ENCODE measurements at regions not wholly inside any gene's neighbourhood (a gene's known extent, or its start where the extent isn't known, plus 50 kb on each side); places are given as distances from the start of the nearest gene placed in this dataset.
"Not testable (repeated sequence)": the region's sequence is repeated elsewhere in the genome, so short reads cannot be mapped to it uniquely, and the experiment has no call there.

DNA sequence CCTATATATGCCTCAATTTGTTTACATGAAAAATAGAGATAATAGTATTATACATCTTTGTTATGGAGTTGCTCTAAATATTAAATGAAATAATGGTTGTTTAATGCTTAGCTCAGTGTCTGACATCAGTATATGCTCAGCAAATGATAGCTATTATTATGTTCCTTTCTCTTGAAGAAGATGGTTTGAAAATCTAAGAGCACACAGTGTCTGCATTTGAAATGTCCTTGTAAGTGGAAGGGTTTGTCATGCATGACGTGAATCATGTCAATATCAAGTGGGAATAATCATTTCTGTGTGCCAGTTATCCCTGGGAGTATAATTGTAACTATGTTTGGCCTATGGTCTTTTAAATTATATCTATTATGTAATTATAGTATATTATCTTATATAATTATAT is 377.5 kb upstream of the SORCS1 start:
- Mint-ChIP-seq H3K27me3 (no peaks in the 10 kb centered on the region), H3K4me3 (no peak overlapping the region), H3K27ac (no peak overlapping the region), H3K36me3 (ENCODE audit: low read depth) (no peaks in the 10 kb centered on the region), H3K4me1 (no peaks in the 10 kb centered on the region), H3K9me3 (no peaks in the 10 kb centered on the region)
- intact Hi-C loops (cut with micrococcal nuclease): no loop called here
- no peak for DNase-seq

DNA sequence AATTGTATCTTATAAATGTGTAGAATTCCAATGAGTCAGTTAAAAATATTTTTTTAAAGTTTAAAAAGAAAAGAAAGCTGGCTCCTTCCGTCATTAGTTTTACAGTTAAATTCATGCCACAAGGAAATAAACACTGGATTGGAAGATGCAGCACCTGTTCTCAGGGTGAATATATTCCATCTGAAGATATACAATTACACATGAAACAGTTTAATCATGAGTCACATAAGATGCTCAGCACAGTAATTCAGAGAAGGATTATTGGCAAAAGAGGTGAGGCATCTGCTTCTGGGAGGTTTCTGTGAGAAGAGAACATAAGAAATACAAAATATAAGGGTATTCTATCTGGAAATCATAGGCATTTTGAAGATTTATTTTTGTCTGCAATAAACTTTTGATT is 376.5 kb upstream of the SORCS1 start:
- Mint-ChIP-seq H3K27ac (no peak overlapping the region), H3K27me3 (no peaks in the 10 kb centered on the region), H3K4me3 (no peak overlapping the region), H3K9me3 (no peaks in the 10 kb centered on the region), H3K4me1 (no peaks in the 10 kb centered on the region), H3K36me3 (ENCODE audit: low read depth) (no peaks in the 10 kb centered on the region)
- intact Hi-C loops (cut with micrococcal nuclease): no loop called here
- DNase-seq: no peak

DNA sequence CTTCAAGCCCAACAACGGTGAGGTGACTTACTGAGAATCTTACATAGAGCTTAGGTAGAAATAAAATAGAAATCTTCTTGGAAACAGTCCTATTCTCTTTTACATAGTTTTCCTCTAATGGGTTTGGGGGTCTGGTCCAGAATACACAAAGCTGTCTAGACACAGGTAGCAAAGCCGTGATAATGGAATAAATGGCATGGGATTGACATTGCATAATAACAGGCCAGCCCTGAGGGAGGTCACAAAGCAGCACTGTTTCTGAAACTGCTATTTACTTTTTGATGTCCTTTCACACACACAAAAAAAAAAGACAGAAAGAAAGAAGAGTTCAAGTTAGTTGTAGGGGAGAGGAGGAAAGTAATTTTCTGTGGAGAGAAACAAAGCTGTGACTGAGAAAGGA is 364.8 kb upstream of the SORCS1 start:
- intact Hi-C loops (cut with micrococcal nuclease): no loop called here
- Mint-ChIP-seq H3K9me3 (no peaks in the 10 kb centered on the region), H3K36me3 (ENCODE audit: low read depth) (no peaks in the 10 kb centered on the region), H3K4me3 (no peak overlapping the region), H3K4me1 (no peaks in the 10 kb centered on the region), H3K27ac (no peak overlapping the region), H3K27me3 (no peaks in the 10 kb centered on the region)
- DNase-seq: no peak

DNA sequence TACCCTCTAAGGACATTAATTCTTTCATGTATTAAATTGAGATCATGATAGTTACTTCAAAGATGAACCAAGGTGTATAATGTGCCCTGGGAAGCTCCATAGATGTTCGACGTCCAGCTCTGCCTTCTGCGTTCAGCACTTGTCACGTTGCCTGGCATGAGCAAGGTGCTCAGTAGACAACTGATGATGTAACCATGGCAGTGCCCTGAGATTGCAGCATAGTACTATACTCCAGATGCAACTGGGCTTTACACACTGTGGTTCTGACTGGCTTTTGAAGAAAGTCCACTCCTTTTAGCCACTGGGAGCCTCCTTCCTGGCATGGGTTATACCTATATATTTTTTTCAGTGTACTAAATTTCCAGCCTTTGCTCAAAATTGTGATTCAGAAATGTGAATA is 355.8 kb upstream of the SORCS1 start:
- no peak overlapping the region for H3K4me3 Mint-ChIP-seq
- no peak for DNase-seq
- no peak overlapping the region for H3K27ac Mint-ChIP-seq
- H3K27me3 Mint-ChIP-seq: no peaks in the 10 kb centered on the region
- intact Hi-C loops (cut with micrococcal nuclease): no loop called here
- no peaks in the 10 kb centered on the region for H3K4me1 Mint-ChIP-seq
- no peaks in the 10 kb centered on the region for H3K36me3 Mint-ChIP-seq (ENCODE audit: low read depth)
- H3K9me3 Mint-ChIP-seq: no peaks in the 10 kb centered on the region

DNA sequence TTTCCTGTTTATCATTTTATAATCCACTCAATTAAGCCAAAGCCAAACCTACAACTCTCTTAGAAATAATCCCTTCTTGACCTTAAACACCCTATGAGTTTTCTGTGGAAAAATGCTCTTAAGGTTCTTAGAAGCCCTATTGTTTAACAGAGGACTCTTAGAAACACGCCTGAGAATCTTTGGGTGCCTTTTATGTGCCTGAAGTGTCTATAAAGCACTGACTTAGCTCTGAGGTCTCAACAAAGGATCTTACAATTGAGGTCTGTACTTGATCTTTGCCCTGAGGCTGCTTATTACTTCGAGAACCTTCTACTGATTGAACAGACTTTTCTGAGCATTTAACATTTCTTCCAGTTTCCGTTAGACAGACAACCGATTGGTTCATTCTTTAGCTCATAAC is 353.3 kb upstream of the SORCS1 start:
- Mint-ChIP-seq H3K27ac (no peak overlapping the region), H3K9me3 (peaks cover 4% of the 10 kb centered on the region), H3K27me3 (no peaks in the 10 kb centered on the region), H3K36me3 (ENCODE audit: low read depth) (no peaks in the 10 kb centered on the region), H3K4me1 (no peaks in the 10 kb centered on the region), H3K4me3 (no peak overlapping the region)
- DNase-seq: no peak
- intact Hi-C loops (cut with micrococcal nuclease): no loop called here

DNA sequence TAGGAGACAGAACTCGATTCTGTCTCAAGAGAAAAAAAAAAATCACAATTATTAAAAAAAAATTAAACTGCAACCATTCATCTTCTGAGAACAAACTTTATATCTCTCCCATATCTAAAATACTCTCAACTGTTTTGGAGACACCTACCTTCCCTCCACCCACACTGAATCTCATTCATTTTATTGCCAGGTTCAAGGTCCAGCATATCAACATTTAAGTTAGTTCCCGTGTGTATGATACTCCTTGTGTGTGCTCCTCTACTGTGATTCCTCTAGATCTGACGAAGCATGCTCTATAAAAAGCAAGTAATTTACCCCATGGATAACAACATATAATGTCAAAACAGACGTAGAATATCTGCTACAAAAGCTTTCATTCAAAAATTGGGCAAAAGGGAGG is 351.8 kb upstream of the SORCS1 start:
- H3K4me1 Mint-ChIP-seq: no peaks in the 10 kb centered on the region
- no peak for DNase-seq
- H3K36me3 Mint-ChIP-seq (ENCODE audit: low read depth): no peaks in the 10 kb centered on the region
- no peaks in the 10 kb centered on the region for H3K27me3 Mint-ChIP-seq
- no peak overlapping the region for H3K4me3 Mint-ChIP-seq
- no peak overlapping the region for H3K27ac Mint-ChIP-seq
- intact Hi-C loops (cut with micrococcal nuclease): no loop called here
- peaks cover 4% of the 10 kb centered on the region for H3K9me3 Mint-ChIP-seq

DNA sequence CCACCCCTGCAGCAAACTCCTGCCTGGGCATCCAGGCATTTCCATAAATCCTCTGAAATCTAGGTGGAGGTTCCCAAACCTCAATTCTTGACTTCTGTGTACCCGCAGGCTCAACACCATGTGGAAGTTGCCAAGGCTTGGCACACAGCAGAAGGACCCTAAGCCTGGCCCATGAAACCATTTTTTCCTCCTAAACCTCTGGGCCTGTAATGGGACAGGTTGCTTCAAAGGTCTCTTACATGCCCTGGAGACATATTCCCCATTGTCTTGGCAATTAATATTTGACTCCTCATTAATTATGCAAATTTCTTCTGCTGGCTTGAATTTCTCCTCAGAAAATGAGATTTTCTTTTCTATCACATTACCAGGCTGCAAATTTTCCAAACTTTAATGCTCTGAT is 339.5 kb upstream of the SORCS1 start:
- DNase-seq; H3K4me3 Mint-ChIP-seq; H3K9me3 Mint-ChIP-seq; H3K27ac Mint-ChIP-seq; intact Hi-C loops (cut with micrococcal nuclease); H3K4me1 Mint-ChIP-seq; H3K36me3 Mint-ChIP-seq (ENCODE audit: low read depth); H3K27me3 Mint-ChIP-seq: not testable (repeated sequence)

DNA sequence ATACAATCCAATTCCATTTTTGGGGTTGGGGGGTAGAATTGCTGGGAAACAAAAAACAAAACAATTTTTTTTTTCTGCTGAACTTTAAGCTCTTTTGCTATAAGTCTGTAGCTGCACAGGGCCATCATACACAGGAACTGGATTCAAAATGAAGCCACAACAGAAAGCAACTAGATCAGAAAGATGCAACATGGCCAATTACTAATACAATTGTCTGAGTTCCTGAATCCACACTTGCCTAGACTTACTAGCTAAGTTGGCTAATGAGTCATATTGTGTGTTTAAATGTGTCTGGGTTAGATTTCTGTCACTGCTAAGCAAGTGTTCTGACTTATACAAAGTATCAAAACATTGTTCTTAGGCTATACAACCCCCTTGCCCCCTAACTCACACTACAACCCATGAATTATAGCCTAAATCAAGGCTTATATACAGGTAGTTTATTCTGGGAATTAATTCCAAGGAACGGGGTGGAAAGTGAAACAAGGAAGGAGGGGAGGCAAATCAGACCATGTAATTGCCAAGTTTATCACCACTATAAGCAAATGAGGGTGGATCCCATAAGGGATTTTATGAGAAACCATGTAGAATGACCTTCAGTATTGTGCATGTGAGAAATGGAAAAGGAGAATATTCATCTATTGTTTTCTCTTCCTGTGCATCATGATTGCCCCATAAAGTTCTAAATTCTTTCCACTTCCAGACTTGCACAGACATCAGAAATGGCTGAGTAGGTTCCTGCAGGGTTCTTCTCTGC is 337.9 kb upstream of the SORCS1 start:
- Mint-ChIP-seq H3K27me3 (no peaks in the 10 kb centered on the region), H3K36me3 (ENCODE audit: low read depth) (no peaks in the 10 kb centered on the region), H3K4me1 (no peaks in the 10 kb centered on the region), H3K4me3 (no peak overlapping the region), H3K9me3 (peaks cover 5% of the 10 kb centered on the region), H3K27ac (no peak overlapping the region)
- intact Hi-C loops (cut with micrococcal nuclease): no loop called here
- DNase-seq: no peak

DNA sequence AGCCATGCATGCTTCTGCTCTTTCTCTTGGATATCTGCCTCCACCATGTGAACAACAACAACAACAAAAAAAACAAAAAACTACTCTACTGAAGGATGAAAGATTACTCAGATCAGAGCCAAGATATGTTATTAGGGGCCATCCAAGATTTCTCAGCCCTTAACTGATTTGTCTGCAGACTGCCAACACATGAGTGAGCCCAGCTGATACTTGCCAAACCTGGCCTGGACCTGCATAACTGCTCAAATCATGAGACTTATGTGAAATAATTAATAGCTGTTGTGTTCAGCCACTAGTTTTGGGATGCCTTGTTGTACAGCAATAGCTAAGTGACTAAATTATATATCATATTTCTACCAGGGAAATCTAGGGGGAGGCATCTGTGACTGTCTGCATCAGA is 334.5 kb upstream of the SORCS1 start:
- Mint-ChIP-seq H3K9me3 (peaks cover 5% of the 10 kb centered on the region), H3K36me3 (ENCODE audit: low read depth) (no peaks in the 10 kb centered on the region), H3K27ac (no peak overlapping the region), H3K27me3 (no peaks in the 10 kb centered on the region), H3K4me3 (no peak overlapping the region), H3K4me1 (no peaks in the 10 kb centered on the region)
- no peak for DNase-seq
- intact Hi-C loops (cut with micrococcal nuclease): no loop called here

DNA sequence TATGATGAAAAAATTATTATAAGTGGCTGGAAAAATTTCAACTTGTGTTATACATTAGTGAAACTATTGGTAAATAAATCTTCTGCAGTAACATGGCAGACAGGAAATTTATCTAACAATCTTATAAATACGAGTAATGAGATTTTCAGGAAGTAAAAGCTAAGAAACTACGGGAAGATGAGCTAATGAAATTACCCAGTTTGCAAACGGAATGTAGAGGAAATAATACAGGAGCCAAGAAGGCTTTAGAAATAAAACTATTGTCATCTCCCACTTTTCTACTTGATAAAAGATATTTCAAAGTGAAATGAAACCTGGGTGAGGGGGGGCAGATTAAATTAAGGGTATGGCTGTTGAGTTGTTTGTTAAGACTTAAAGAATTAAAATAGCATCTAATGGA is 332.5 kb upstream of the SORCS1 start:
- H3K36me3 Mint-ChIP-seq (ENCODE audit: low read depth): no peaks in the 10 kb centered on the region
- no peaks in the 10 kb centered on the region for H3K4me1 Mint-ChIP-seq
- H3K27me3 Mint-ChIP-seq: no peaks in the 10 kb centered on the region
- no peak for DNase-seq
- H3K27ac Mint-ChIP-seq: no peak overlapping the region
- intact Hi-C loops (cut with micrococcal nuclease): no loop called here
- no peak overlapping the region for H3K4me3 Mint-ChIP-seq
- no peaks in the 10 kb centered on the region for H3K9me3 Mint-ChIP-seq

DNA sequence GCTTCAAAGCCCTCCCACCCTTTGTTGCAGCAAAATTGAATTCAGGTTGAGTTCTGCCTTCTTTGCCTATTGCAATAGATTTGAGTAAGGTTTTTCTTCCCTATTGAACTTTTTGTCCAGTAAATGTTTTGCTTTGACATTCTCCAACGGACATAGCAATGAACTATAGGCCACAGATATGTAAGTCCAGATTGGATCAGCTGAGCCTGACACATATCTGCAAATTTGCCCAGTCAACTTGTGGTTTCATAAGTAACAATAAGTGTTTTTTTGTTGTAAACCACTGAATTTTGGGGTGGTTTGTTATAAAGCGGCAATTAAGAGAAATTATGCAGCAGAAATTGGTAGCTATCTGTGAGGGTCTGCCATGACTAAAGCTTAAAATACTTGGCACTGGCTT is 332.1 kb upstream of the SORCS1 start:
- H3K36me3 Mint-ChIP-seq (ENCODE audit: low read depth): no peaks in the 10 kb centered on the region
- no peak overlapping the region for H3K4me3 Mint-ChIP-seq
- no peak for DNase-seq
- no peaks in the 10 kb centered on the region for H3K9me3 Mint-ChIP-seq
- H3K27me3 Mint-ChIP-seq: no peaks in the 10 kb centered on the region
- no peaks in the 10 kb centered on the region for H3K4me1 Mint-ChIP-seq
- no peak overlapping the region for H3K27ac Mint-ChIP-seq
- intact Hi-C loops (cut with micrococcal nuclease): no loop called here

DNA sequence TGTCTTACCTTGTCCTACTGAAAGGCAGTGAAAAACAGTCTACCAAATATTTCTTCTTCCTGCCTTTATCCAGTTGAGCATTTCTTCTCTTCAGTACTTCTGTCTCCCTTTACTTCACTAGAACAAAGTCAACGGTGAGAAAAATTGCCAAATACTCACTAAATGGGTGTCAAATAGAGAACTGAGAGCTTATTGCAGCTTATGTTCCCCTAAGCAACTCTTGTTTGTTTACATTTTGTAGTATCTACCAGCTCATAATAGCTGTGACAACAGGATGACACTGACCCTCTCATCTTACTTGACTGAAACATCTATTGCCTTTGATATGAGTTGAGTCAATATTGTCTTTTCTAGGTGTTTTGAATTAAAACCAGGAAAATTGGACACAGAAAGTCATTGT is 327.9 kb upstream of the SORCS1 start:
- Mint-ChIP-seq H3K27ac (no peak overlapping the region), H3K9me3 (no peaks in the 10 kb centered on the region), H3K27me3 (no peaks in the 10 kb centered on the region), H3K36me3 (ENCODE audit: low read depth) (no peaks in the 10 kb centered on the region), H3K4me1 (no peaks in the 10 kb centered on the region), H3K4me3 (no peak overlapping the region)
- no peak for DNase-seq
- intact Hi-C loops (cut with micrococcal nuclease): no loop called here

DNA sequence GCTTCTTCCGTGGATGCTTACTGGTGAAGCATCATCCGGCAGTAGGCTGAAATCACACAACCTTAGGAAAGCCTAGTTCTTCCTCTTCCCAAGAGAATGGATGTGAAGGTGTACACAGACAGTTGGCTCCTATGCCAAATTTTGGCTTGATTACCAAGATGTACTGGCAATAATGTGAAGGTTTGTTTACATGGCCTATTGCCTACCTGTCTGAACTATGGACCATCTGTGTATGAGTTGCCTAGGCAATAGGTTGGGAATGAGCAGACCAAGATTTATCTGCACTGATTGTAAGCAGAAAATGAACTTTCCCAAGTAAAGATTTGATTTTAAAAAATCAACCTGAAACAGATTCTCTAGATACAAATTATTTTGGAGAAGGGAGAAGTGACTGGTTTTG is 325.9 kb upstream of the SORCS1 start:
- no peaks in the 10 kb centered on the region for H3K36me3 Mint-ChIP-seq (ENCODE audit: low read depth)
- H3K9me3 Mint-ChIP-seq: no peaks in the 10 kb centered on the region

DNA sequence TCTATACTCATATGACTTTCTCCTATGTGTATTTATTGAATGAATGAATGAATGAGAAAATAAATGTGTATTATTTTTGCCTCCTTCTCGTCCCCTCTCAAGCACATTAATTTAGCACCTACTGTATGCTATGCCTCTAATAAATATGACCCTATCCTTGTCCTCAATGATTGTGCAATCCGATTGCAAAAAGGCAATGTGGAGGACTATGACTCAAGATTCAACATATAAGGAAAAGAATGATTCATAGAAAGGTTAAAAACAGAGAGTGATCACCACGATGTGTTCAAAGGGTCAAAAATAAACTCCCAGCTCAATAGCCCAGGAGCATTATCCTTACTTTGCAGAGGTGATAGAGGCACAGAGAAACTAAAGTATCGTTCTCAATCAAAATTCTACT is 322.8 kb upstream of the SORCS1 start:
- Mint-ChIP-seq H3K4me3 (no peak overlapping the region), H3K27me3 (no peaks in the 10 kb centered on the region), H3K4me1 (no peaks in the 10 kb centered on the region), H3K27ac (no peak overlapping the region), H3K9me3 (peaks cover 3% of the 10 kb centered on the region), H3K36me3 (ENCODE audit: low read depth) (no peaks in the 10 kb centered on the region)
- no peak for DNase-seq
- intact Hi-C loops (cut with micrococcal nuclease): no loop called here

More for the DNA sequence above, 325.9 kb upstream of the SORCS1 start:
- no peaks in the 10 kb centered on the region for H3K27me3 Mint-ChIP-seq
- intact Hi-C loops (cut with micrococcal nuclease): no loop called here
- no peak overlapping the region for H3K4me3 Mint-ChIP-seq
- no peaks in the 10 kb centered on the region for H3K4me1 Mint-ChIP-seq
- no peak for DNase-seq
- H3K27ac Mint-ChIP-seq: no peak overlapping the region

DNA sequence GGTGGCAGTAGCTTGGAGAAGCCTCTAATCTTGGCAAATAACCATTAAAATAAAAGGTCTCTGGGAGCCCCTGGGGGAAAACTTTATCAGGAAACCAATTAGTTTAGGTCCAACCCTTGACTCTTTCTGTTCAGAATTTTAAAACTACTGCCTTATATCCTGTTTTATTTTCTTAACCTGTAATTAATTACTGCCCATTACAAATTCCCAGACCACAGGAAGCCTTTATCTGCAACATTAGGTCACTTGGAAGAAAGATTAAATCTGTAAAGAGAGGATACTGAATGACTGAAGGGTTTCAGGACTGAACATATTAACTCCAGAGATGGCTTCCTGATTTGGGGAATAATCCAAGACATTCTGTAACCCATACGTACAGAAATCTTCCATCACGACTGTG is 320.5 kb upstream of the SORCS1 start:
- no peak overlapping the region for H3K27ac Mint-ChIP-seq

More for the DNA sequence above, 320.5 kb upstream of the SORCS1 start:
- no peaks in the 10 kb centered on the region for H3K4me1 Mint-ChIP-seq
- H3K36me3 Mint-ChIP-seq (ENCODE audit: low read depth): no peaks in the 10 kb centered on the region
- no peak for DNase-seq
- H3K4me3 Mint-ChIP-seq: no peak overlapping the region
- intact Hi-C loops (cut with micrococcal nuclease): no loop called here
- H3K9me3 Mint-ChIP-seq: peaks cover 3% of the 10 kb centered on the region
- H3K27me3 Mint-ChIP-seq: no peaks in the 10 kb centered on the region

All from activated CD4-positive, alpha-beta T cell treated with anti-CD3 and anti-CD28 coated beads, Interleukin-2, amount 10 ng/mL, durations not matched to agents 24 days and 14 days (primary cell).